Bronchial epithelial cell (primary cell): ENCODE measurements at regions not wholly inside any gene's neighbourhood (a gene's known extent, or its start where the extent isn't known, plus 50 kb on each side); places are given as distances from the start of the nearest gene placed in this dataset.

Experiments
- DNase-seq: peaks from one replicate; pipeline ENCODE4 v3.0.0-alpha.2; 2010; ENCODE audit warnings: low read depth
- FAIRE-seq: peaks from 2 replicates; lab custom pipeline; 2011; peaks lifted over from hg19 to GRCh38; lab: Jason Lieb, UNC
- H3K27me3 ChIP-seq: 2 replicates; pipeline ENCODE4 v1.5.1; 2011; ENCODE audit warnings: low read length; ENCODE audit not compliant: control insufficient read depth, insufficient read depth
- H3K36me3 ChIP-seq: 2 replicates; pipeline ENCODE4 v1.5.1; 2011; ENCODE audit warnings: low read length; ENCODE audit not compliant: control insufficient read depth, insufficient read depth
- H3K4me3 ChIP-seq: 2 replicates; pipeline ENCODE4 v1.5.1; 2011; ENCODE audit warnings: mild to moderate bottlenecking, low read depth, low read length, control low read depth
- CTCF ChIP-seq: IDR thresholded peaks from 2 replicates; pipeline ENCODE4 v1.5.1; 2011; ENCODE audit warnings: mild to moderate bottlenecking, moderate library complexity, low read length, control low read depth, inconsistent platforms; ENCODE audit not compliant: insufficient read depth, severe bottlenecking

GRCh38 chr11:69906453-69906907, 87.3 kb upstream of the FGF3 start:
- no peak overlapping the region for H3K4me3 ChIP-seq
- no peak for TF ChIP-seq CTCF
- no peak for FAIRE-seq
- no peaks in the 10 kb centered on the region for H3K36me3 ChIP-seq
- DNase-seq, result peak; percentile 10
- peaks cover 4% of the 10 kb centered on the region for H3K27me3 ChIP-seq

DNA sequence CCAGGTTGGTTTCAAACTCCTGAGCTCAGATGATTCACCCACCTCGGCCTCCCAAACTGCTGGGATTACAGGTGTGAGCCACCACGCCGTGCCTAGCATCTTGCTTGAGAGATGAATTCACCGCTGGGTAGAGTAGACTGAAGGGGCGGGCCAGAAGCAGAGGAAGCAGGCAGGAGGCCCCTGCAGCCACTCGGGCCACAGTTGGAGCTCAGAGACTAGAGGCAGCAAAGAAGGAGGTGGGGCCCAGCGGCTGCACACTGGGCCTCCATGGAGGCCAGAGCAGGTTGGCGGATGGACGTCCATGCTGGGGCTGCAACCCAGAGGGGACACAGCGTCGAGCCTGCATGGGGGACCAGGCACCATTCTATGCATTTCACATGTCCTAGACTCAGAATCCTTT, 88.4 kb upstream of the FGF3 start:
- H3K4me3 ChIP-seq, result no peak overlapping the region
- TF ChIP-seq CTCF, result no peak
- H3K36me3 ChIP-seq, result no peaks in the 10 kb centered on the region
- no peak for FAIRE-seq
- peaks cover 4% of the 10 kb centered on the region for H3K27me3 ChIP-seq
- DNase-seq, result no peak

DNA sequence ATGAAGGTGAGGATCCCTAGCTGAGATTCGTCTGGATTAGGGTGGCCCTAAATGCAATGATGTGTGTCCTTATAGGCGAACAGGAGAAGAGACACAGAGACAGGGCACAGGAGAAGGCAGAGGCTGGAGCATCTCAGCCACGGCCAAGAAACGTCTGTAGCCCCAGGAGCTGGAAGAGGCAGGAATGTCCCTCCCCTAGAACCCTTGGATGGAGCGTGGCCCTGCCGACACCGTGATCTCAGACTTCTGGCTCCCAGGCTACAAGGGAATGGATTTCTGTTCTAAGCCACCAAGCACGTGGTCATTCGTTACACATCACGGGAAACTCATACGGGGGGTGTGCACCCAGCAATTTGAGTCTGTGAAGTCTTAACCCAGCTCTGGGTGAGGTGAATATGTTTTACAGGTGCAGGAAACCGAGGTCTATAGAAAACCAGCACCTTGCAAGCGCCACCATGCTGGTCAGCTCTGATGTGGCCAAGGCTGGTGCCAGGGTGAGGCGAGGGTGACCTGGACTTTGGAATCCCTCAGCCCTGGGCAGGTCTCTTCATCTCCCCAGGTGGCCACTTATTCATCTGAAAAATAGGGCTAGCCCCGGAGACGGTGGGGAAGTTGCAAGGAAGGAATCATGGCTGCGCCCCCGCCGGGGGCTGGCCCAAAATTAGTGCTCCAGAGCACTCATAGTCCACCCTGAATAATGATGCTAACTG, 89.5 kb upstream of the FGF3 start:
- H3K4me3 ChIP-seq, result no peak overlapping the region
- peaks cover 4% of the 10 kb centered on the region for H3K27me3 ChIP-seq
- no peak for TF ChIP-seq CTCF
- FAIRE-seq (no peak), DNase-seq (no peak)
- H3K36me3 ChIP-seq, result no peaks in the 10 kb centered on the region

- no peak for DNase-seq
- peak; percentile 66 for TF ChIP-seq CTCF
- Histone ChIP-seq H3K27me3 (peaks cover 4% of the 10 kb centered on the region), H3K4me3 (no peak overlapping the region), H3K36me3 (no peaks in the 10 kb centered on the region)
- FAIRE-seq, result no peak
Measured at GRCh38 chr11:69909561-69910518, 90.6 kb upstream of the FGF3 start.

DNA sequence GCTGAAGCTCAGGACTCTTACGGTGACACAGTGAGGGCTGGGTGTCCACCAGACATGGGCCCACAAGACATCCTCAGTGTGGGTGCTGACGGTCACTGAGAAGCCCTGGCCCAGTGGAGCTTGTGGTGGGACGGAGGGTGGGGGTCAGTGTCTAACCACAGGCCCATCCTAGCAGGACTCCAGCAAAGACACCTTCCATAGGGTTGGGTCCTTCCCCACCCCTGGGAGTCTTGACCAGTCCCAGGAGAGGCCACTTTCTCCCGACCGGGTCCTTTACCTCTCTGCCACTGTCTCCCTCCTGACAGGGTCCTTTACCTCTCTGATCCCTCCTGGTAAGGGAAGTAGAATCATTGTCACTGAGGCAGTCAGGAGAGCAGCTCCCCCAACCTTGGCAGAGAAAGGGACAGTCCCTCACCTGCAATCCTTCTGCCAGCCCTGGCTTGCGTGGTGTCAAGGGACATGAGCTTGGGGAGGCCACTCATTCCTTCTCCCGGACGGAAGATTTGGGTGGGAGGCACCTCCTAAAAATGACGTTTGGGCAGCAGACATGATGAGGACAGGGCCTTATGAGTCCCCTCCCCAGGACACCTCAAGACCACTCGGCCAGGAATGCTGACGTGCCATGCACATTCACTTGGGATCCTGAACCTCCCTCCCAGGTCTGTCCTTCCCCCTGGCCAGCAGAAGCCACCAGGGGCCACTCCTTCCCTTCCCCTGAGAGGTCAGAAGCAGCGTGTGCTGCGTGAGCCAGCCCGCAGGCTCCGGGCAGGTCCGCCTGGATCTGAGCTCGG, 91.5 kb upstream of the FGF3 start:
- FAIRE-seq (no peak), DNase-seq (no peak)
- Histone ChIP-seq H3K27me3 (peaks cover 4% of the 10 kb centered on the region), H3K36me3 (no peaks in the 10 kb centered on the region), H3K4me3 (no peak overlapping the region)
- no peak for TF ChIP-seq CTCF
